GM12891 (cell line): ENCODE measurements at regions not wholly inside any gene's neighbourhood (a gene's known extent, or its start where the extent isn't known, plus 50 kb on each side); places are given as distances from the start of the nearest gene placed in this dataset.

Experiments used
- PAX5 ChIP-seq: IDR thresholded peaks from 2 replicates; pipeline ENCODE4 v1.6.1; 2011; ENCODE audit warnings: low read length, moderate library complexity, mild to moderate bottlenecking; ENCODE audit not compliant: insufficient read depth, severe bottlenecking
- POLR2A ChIP-seq: IDR thresholded peaks from 2 replicates; pipeline ENCODE4 v1.6.1; 2011; ENCODE audit warnings: low read depth, low read length, control low read depth
- POLR2AphosphoS5 ChIP-seq: IDR thresholded peaks from 2 replicates; pipeline ENCODE4 v1.6.1; 2011; ENCODE audit warnings: low read depth, low read length, control low read depth
- SPI1 ChIP-seq: IDR thresholded peaks from 2 replicates; pipeline ENCODE4 v1.6.1; 2011; ENCODE audit warnings: low read depth, low read length, control low read depth
- TAF1 ChIP-seq: IDR thresholded peaks from 2 replicates; pipeline ENCODE4 v1.6.1; 2011; ENCODE audit warnings: low read depth, low read length, control low read depth

GRCh38 chr1:239725933-239726332 lies 339.6 kb downstream of the CHRM3 start:
- TF ChIP-seq POLR2A: no peak
- TF ChIP-seq SPI1: no peak
- no peak for TF ChIP-seq POLR2AphosphoS5
- no peak for TF ChIP-seq TAF1
- TF ChIP-seq PAX5: no peak
